Muscle of leg (tissue), 3 donors: ENCODE measurements at regions not wholly inside any gene's neighbourhood (a gene's known extent, or its start where the extent isn't known, plus 50 kb on each side); places are given as distances from the start of the nearest gene placed in this dataset.

ENCODE experiments used
- DNase-seq: peaks from one replicate; pipeline ENCODE4 v3.0.0; 2013
- H3K27ac ChIP-seq: one replicate; pipeline ENCODE4 v1.5.1; 2013; ENCODE audit warnings: mild to moderate bottlenecking, low read length, control low read depth
- H3K27me3 ChIP-seq: one replicate; pipeline ENCODE4 v1.6.1; 2013; ENCODE audit warnings: low read length; ENCODE audit not compliant: control insufficient read depth, insufficient read depth
- H3K36me3 ChIP-seq: one replicate; pipeline ENCODE4 v1.6.1; 2013; ENCODE audit warnings: low read length; ENCODE audit not compliant: control insufficient read depth, insufficient read depth
- H3K4me1 ChIP-seq: one replicate; pipeline ENCODE4 v1.6.1; 2013; ENCODE audit warnings: low read length; ENCODE audit not compliant: control insufficient read depth, insufficient read depth
- H3K4me3 ChIP-seq: one replicate; pipeline ENCODE4 v1.5.1; 2013; ENCODE audit warnings: low read length, control low read depth
- H3K9me3 ChIP-seq: replicated peaks from 2 replicates; pipeline ENCODE4 v1.6.1; 2013; ENCODE audit warnings: low read depth, low read length; ENCODE audit not compliant: control insufficient read depth
- WGBS: methylation state at CpG from one replicate; pipeline ENCODE4 v1.1.5; 2013; ENCODE audit warnings: missing lambda C conversion rate; ENCODE audit not compliant: insufficient coverage; 5-methylcytosine and 5-hydroxymethylcytosine counted together

DNA sequence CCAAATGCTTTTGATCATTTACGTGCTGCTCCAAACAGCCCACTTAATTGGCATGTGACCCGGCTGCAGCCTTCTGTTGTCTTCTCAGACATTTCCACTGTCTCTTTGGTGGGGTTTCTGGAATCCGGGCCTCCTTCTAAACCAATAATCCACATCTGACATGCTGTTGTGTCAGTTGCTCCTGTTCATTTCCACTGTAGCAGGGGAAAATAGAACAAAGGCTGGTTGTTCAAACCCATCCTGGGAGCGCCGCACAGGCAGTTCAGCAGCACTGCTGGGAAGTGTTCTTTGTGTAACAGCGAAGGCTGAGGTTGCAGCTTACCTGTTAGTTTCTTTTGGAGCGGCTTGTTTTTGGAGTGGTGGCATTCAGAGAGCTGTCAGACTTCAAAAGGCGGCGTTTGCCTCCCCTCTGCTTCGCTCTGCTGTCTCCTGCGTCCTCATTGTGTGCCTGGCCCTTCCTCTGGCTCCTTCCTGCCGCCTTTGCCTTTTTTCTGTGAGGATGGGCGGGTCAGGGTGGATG, 149.4 kb downstream of the SNX10 start:
- H3K27me3 ChIP-seq: no peaks in the 10 kb centered on the region
- H3K4me3 ChIP-seq: no peak overlapping the region
- H3K36me3 ChIP-seq: no peaks in the 10 kb centered on the region
- H3K4me1 ChIP-seq: no peaks in the 10 kb centered on the region
- no peaks in the 10 kb centered on the region for H3K9me3 ChIP-seq
- WGBS: 59% methylated on average over 8 of the region's 13 CpGs
- no peak overlapping the region for H3K27ac ChIP-seq
- no peak for DNase-seq

DNA sequence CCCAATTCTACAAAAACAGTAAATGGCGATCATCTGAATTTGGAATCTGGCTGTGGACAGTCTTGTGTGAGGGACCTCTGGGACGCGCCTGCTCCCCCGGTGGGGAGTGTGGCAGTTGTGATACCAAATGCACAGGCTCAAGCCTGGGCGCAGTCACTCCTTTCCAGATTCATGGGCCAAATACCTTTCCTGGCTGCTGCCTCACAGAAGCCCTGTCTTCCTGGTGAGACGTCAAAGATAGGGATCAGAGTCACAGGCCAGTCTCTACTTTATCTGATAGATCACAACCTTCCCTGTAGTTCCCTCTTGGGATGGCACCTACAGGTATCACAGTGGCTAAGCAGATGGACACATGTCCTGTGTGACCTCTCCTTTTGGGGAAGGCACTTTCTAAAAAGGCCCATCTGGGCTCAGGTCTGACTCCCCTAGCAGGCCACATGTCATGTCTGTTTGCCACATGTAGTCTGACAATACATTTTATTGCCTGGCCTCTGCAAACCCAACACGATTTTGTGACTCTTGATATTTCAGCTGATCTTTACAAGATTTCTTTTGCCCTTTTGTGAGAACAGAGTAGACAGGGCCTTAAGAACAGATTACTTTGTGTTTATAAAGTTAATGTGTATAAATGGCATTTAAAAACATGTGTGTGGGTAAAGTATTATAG, 150.1 kb downstream of the SNX10 start:
- H3K9me3 ChIP-seq: no peaks in the 10 kb centered on the region
- H3K36me3 ChIP-seq: no peaks in the 10 kb centered on the region
- H3K4me3 ChIP-seq: no peak overlapping the region
- WGBS: 53% methylated on average over 4 of the region's 7 CpGs
- no peaks in the 10 kb centered on the region for H3K27me3 ChIP-seq
- no peak overlapping the region for H3K27ac ChIP-seq
- no peak for DNase-seq
- no peaks in the 10 kb centered on the region for H3K4me1 ChIP-seq

DNA sequence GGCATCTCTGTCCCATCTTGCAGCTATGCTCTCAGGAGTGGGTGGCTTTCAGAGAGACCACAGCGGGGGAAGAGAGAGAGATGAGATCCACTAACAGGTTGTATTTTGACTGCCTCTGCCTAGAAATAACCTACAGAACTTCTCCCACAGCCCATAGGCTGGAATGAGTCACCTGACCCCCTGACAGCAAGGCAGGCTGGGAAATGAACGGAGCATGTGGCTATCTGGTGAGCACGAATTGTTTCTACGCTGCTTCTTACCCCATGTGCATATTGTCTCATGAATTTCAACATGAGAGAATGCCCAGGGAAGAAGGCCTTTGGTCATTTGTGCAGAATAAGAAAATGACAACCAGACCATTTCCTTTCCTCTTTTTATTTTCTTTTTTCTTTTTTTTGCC, 151.3 kb downstream of the SNX10 start:
- Histone ChIP-seq H3K4me1 (no peaks in the 10 kb centered on the region), H3K27me3 (no peaks in the 10 kb centered on the region), H3K36me3 (no peaks in the 10 kb centered on the region), H3K27ac (no peak overlapping the region), H3K4me3 (no peak overlapping the region), H3K9me3 (no peaks in the 10 kb centered on the region)
- WGBS: no CpG with 5 or more reads among the region's 4 CpGs
- no peak for DNase-seq

DNA sequence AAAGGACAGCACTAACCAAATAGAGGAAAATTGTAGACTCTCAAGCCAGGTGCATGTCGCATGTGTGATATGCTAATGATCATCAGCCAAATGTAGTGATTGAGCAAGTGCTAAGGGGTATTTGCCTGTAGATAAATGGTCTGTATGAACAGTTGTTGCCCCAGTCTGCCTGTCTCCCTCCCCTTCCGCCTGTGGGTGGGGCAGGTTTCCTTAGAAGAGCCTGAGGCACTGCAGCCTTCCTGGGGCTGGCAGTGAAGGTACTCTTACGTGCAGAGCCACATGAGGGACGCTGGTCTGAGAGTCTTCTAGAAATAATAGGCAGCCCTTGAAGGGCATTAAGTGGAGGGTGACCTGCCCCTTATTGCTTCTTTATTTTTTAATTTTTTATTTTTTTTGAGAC, 152.1 kb downstream of the SNX10 start:
- no peak overlapping the region for H3K27ac ChIP-seq
- H3K4me1 ChIP-seq: no peaks in the 10 kb centered on the region
- H3K9me3 ChIP-seq: no peaks in the 10 kb centered on the region
- no peak overlapping the region for H3K4me3 ChIP-seq
- 100% methylated on average over 1 of the region's 4 CpGs for WGBS
- no peaks in the 10 kb centered on the region for H3K36me3 ChIP-seq
- H3K27me3 ChIP-seq: no peaks in the 10 kb centered on the region
- DNase-seq: no peak

DNA sequence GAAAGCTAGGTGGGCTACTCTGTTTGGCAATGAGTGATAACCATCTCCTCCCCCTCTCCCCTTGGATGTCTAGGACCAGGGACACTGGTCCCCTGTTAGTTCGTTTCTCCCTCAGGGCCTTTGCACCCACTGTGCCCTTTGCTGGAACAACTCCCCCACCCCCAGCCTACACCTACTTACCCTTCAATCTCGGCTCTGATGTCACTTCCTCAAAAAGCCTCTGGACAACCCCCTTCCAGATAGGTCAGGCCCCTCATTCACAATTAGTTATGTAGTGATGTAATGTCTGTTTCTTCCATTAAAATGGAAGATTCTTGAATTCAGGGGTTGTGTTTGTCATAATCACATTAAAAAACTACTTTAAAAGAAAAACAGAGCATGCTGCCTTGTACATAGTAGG, 152.9 kb downstream of the SNX10 start:
- Histone ChIP-seq H3K4me1 (peaks cover 2% of the 10 kb centered on the region), H3K27me3 (no peaks in the 10 kb centered on the region), H3K27ac (no peak overlapping the region), H3K9me3 (no peaks in the 10 kb centered on the region), H3K4me3 (no peak overlapping the region), H3K36me3 (no peaks in the 10 kb centered on the region)
- WGBS: 83% methylated on average over 1 of the region's 2 CpGs
- no peak for DNase-seq

DNA sequence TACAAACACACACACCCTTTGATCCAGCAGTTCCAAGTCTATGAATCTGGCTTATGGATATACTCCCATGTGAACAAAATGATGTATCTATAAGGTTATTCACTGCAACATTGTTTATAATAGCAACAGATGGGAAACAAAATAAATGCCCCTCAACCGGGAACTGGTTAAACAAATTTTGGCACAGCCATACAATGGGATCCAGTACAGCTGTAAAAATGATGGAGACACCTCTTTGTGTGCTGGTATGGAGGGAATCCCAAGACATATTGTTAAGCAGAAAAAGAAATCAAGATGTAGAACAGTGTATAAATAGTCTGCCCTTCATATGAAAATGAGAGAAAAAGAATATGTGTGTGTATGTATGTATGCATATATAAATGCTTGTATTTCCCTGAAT, 155.5 kb downstream of the SNX10 start:
- DNase-seq: no peak
- Histone ChIP-seq H3K27ac (no peak overlapping the region), H3K4me1 (peaks cover 2% of the 10 kb centered on the region), H3K27me3 (no peaks in the 10 kb centered on the region), H3K4me3 (no peak overlapping the region), H3K9me3 (no peaks in the 10 kb centered on the region), H3K36me3 (no peaks in the 10 kb centered on the region)
- WGBS: no CpG with 5 or more reads among the region's 1 CpG

DNA sequence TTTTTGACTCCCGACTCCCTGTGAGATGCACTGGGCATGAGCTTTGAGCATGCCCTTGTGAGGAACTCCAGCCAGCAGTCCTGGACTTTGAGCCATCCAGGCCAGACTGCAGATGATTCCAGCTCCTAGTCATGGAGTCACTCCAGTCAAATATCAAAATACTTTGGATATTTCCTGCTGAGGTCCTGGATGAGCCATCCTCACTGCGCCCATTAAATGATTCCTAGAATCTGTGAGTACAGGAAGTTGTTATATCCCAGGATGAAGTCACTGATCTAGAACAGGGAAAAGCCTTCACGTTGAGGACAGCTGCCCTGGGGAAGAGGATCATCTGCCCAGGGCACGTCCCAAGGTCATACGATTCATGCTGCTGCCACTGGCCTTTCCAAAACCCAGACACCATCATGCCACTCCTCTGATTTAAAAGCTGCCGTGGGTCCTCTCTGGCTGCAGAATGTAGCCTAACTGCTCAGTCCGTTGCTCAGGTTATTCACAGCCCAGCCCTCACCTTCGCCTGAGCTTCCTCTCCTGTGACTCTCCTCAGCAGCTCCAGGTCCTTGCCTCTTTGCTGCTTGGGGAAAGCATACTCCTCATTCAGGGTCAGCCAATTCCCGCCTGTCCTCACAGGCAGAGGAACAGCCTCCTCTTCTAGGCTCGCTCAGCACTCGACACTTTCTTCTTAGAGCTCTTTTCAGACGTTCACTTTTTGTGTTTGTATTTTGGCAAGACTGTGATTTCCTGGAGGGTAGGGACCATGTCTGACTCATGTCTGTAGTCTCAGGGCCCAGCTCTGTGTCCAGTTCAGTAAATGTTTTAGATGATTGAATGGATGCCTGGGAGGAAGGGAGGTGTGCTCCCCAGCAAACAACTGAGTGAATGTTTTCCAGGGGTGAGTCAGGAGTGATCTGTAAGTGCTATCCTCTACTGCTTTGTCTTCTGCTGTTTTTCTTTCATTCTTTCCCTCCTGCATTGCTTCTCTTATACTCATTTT, 157.8 kb downstream of the SNX10 start:
- Histone ChIP-seq H3K36me3 (no peaks in the 10 kb centered on the region), H3K4me1 (peaks cover 2% of the 10 kb centered on the region), H3K27me3 (no peaks in the 10 kb centered on the region), H3K9me3 (no peaks in the 10 kb centered on the region), H3K4me3 (no peak overlapping the region), H3K27ac (no peak overlapping the region)
- 52% methylated on average over 6 of the region's 12 CpGs for WGBS
- DNase-seq: peak; percentile 81

DNA sequence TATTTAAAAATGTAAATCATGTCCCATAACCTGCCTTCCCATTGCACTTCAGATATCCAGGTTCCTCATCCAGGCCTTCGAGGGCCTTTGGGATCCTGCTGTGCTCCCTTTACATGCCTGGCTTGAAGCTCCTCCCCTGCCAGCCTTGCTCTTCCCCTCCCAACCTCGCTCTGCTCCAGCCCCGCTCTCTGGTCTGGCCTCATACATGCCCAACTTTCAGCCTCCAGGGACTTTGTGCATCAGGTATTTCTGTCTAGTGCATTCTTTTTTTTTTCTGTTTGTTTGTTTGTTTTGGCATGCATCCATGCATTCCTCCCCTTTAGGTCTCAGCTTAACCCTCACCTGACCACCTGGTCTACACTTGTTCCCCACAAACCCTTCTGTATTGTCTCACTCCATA, 160.3 kb downstream of the SNX10 start:
- Histone ChIP-seq H3K4me3 (no peak overlapping the region), H3K27ac (no peak overlapping the region), H3K9me3 (no peaks in the 10 kb centered on the region), H3K4me1 (peaks cover 2% of the 10 kb centered on the region), H3K36me3 (no peaks in the 10 kb centered on the region), H3K27me3 (no peaks in the 10 kb centered on the region)
- 25% methylated on average over 1 of the region's 3 CpGs for WGBS
- DNase-seq: no peak

DNA sequence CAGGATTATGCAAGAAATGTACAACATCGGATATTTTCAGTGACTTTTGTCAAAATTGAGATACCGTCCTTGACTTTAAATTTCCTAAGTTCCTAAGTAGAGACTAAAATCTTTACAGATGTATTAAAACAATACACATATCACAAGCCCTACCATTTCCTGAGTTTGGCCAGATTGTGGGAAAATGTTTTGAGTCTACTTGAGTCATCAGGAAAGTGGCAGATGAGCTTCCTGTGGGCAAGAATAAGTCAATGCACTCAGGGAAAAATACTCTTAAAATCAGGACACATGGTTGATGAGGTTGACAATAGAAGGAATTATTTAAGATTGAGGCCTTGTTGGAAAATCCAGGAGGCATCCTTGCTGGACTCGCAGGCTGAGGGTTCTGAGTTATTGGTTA, 162.5 kb downstream of the SNX10 start:
- Histone ChIP-seq H3K9me3 (no peaks in the 10 kb centered on the region), H3K27me3 (no peaks in the 10 kb centered on the region), H3K4me1 (peaks cover 7% of the 10 kb centered on the region), H3K36me3 (no peaks in the 10 kb centered on the region), H3K4me3 (no peak overlapping the region), H3K27ac (no peak overlapping the region)
- 70% methylated on average over 1 of the region's 3 CpGs for WGBS
- DNase-seq: no peak

DNA sequence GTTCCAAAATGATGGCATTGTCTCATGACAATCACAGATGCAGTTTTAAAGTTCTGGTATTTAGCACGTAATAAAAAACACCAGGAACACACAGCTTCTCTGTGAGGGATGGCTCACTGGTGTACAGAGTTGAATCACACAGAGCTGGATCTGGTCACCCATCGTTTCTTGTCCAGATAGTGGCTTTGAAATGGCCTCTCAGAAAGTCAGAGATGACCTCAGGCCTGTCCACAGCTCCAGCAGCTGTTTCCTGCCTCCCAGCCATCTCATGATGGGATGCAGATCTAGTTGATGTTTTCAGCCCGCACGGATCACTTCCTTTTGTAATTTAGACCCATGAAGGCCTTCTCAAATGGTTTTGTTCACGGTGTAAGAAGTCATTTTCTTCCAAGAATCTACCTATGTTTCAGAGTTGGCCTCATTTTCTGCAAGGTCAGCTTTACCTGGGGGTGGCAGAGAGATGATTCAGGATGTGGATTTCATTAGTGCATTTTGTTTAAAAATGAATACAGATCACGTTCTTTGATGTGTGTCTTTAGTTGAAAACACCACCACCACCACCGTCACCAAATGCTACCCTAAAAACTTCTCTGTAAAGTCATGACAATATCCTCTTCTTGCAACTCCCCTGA, 166.2 kb downstream of the SNX10 start:
- H3K27me3 ChIP-seq: no peaks in the 10 kb centered on the region
- 100% methylated on average over 1 of the region's 7 CpGs for WGBS
- peak overlapping the region; percentile 16 for H3K27ac ChIP-seq
- no peaks in the 10 kb centered on the region for H3K9me3 ChIP-seq
- peak; percentile 82 for DNase-seq
- H3K4me3 ChIP-seq: no peak overlapping the region
- H3K4me1 ChIP-seq: peaks cover 9% of the 10 kb centered on the region
- no peaks in the 10 kb centered on the region for H3K36me3 ChIP-seq
